Kidney epithelial cell (primary cell): ENCODE measurements at regions not wholly inside any gene's neighbourhood (a gene's known extent, or its start where the extent isn't known, plus 50 kb on each side); places are given as distances from the start of the nearest gene placed in this dataset.
"Not testable (repeated sequence)": the region's sequence is repeated elsewhere in the genome, so short reads cannot be mapped to it uniquely, and the experiment has no call there.

ENCODE experiments used
- DNase-seq: peaks from one replicate; pipeline ENCODE4 v3.0.0-alpha.2; 2010; ENCODE audit warnings: low read depth
- H3K27me3 ChIP-seq: 2 replicates; pipeline ENCODE4 v1.6.0; 2011; ENCODE audit warnings: low read length; ENCODE audit not compliant: control insufficient read depth, insufficient read depth
- H3K36me3 ChIP-seq: 2 replicates; pipeline ENCODE4 v1.5.1; 2011; ENCODE audit warnings: low read length; ENCODE audit not compliant: control insufficient read depth, insufficient read depth
- H3K4me3 ChIP-seq: 2 replicates; pipeline ENCODE4 v1.5.1; 2011; ENCODE audit warnings: low read depth, mild to moderate bottlenecking, control low read depth, low read length

GRCh38 chr10:47600127-47600526 is 76.7 kb upstream of the AGAP9 start:
- H3K4me3 ChIP-seq, H3K36me3 ChIP-seq, H3K27me3 ChIP-seq, DNase-seq: not testable (repeated sequence)

GRCh38 chr10:47599657-47600056 is 76.2 kb upstream of the AGAP9 start:
- not testable (repeated sequence) for H3K4me3 ChIP-seq, H3K36me3 ChIP-seq, DNase-seq, H3K27me3 ChIP-seq

GRCh38 chr10:47593805-47594204 is 70.4 kb upstream of the AGAP9 start:
- not testable (repeated sequence) for H3K36me3 ChIP-seq, H3K4me3 ChIP-seq, H3K27me3 ChIP-seq, DNase-seq

GRCh38 chr10:47593129-47593528 is 69.7 kb upstream of the AGAP9 start:
- not testable (repeated sequence) for DNase-seq, H3K4me3 ChIP-seq, H3K36me3 ChIP-seq, H3K27me3 ChIP-seq

GRCh38 chr10:47590956-47591355 is 67.5 kb upstream of the AGAP9 start:
- H3K27me3 ChIP-seq, H3K4me3 ChIP-seq, DNase-seq, H3K36me3 ChIP-seq: not testable (repeated sequence)

GRCh38 chr10:47590534-47590933 is 67.1 kb upstream of the AGAP9 start:
- H3K36me3 ChIP-seq, H3K4me3 ChIP-seq, H3K27me3 ChIP-seq, DNase-seq: not testable (repeated sequence)

- not testable (repeated sequence) for DNase-seq, H3K27me3 ChIP-seq, H3K4me3 ChIP-seq, H3K36me3 ChIP-seq
These were observed 58.6 kb upstream of the AGAP9 start for GRCh38 chr10:47582051-47582450.

- not testable (repeated sequence) for H3K4me3 ChIP-seq, H3K27me3 ChIP-seq, H3K36me3 ChIP-seq, DNase-seq
These were observed 56.6 kb upstream of the AGAP9 start for GRCh38 chr10:47580063-47580462.

GRCh38 chr10:47578547-47578946 is 55.1 kb upstream of the AGAP9 start:
- not testable (repeated sequence) for H3K27me3 ChIP-seq, DNase-seq, H3K36me3 ChIP-seq, H3K4me3 ChIP-seq
